HS-5 (cell line): ENCODE measurements at regions not wholly inside any gene's neighbourhood (a gene's known extent, or its start where the extent isn't known, plus 50 kb on each side); places are given as distances from the start of the nearest gene placed in this dataset.
"Not testable (repeated sequence)": the region's sequence is repeated elsewhere in the genome, so short reads cannot be mapped to it uniquely, and the experiment has no call there.

Experiments
- DNase-seq: peaks from one replicate; pipeline ENCODE4 v3.0.0-alpha.2; 2012; ENCODE audit warnings: low read depth

- no peak for DNase-seq
These were observed 354.6 kb upstream of the SETBP1 start for GRCh38 chr18:44325903-44326635.

- no peak for DNase-seq
These were observed 348.8 kb upstream of the SETBP1 start for GRCh38 chr18:44331656-44332570.

- no peak for DNase-seq
These were observed 338.9 kb upstream of the SETBP1 start for GRCh38 chr18:44341759-44342158.

GRCh38 chr18:44342162-44342561 lies 338.5 kb upstream of the SETBP1 start:
- DNase-seq, result peak; percentile 0

- no peak for DNase-seq
These were observed 337.7 kb upstream of the SETBP1 start for GRCh38 chr18:44342946-44343345.

- no peak for DNase-seq
These were observed 337.1 kb upstream of the SETBP1 start for GRCh38 chr18:44343570-44343969.

- no peak for DNase-seq
These were observed 324.0 kb upstream of the SETBP1 start for GRCh38 chr18:44356566-44357157.

- DNase-seq, result no peak
These were observed 322.3 kb upstream of the SETBP1 start for GRCh38 chr18:44358402-44358801.

GRCh38 chr18:44359741-44360140 lies 320.9 kb upstream of the SETBP1 start:
- not testable (repeated sequence) for DNase-seq

- not testable (repeated sequence) for DNase-seq
These were observed 318.5 kb upstream of the SETBP1 start for GRCh38 chr18:44362213-44362612.

GRCh38 chr18:44370861-44371260 lies 309.8 kb upstream of the SETBP1 start:
- DNase-seq, result no peak

GRCh38 chr18:44374966-44375365 lies 305.7 kb upstream of the SETBP1 start:
- no peak for DNase-seq

GRCh38 chr18:44386401-44386800 lies 294.3 kb upstream of the SETBP1 start:
- DNase-seq, result no peak

- DNase-seq, result no peak
These were observed 292.4 kb upstream of the SETBP1 start for GRCh38 chr18:44388329-44388728.

GRCh38 chr18:44392933-44393332 lies 287.8 kb upstream of the SETBP1 start:
- DNase-seq, result no peak

GRCh38 chr18:44393406-44393805 lies 287.3 kb upstream of the SETBP1 start:
- DNase-seq, result no peak

GRCh38 chr18:44396550-44396949 lies 284.1 kb upstream of the SETBP1 start:
- no peak for DNase-seq

GRCh38 chr18:44409071-44409470 lies 271.6 kb upstream of the SETBP1 start:
- no peak for DNase-seq

GRCh38 chr18:44409515-44409914 lies 271.2 kb upstream of the SETBP1 start:
- DNase-seq, result no peak

GRCh38 chr18:44410740-44411139 lies 269.9 kb upstream of the SETBP1 start:
- DNase-seq, result no peak

- DNase-seq, result no peak
These were observed 269.3 kb upstream of the SETBP1 start for GRCh38 chr18:44411262-44411905.

GRCh38 chr18:44411976-44412375 lies 268.7 kb upstream of the SETBP1 start:
- DNase-seq, result no peak
